B cell (primary cell): ENCODE measurements at regions not wholly inside any gene's neighbourhood (a gene's known extent, or its start where the extent isn't known, plus 50 kb on each side); places are given as distances from the start of the nearest gene placed in this dataset.

Source experiments
- ATAC-seq: fragments of 200-7000 bp; cut with Tn5 transposase; one replicate; pipeline ENCODE4 v1.10.0; 2021; ENCODE audit warnings: low read depth, mild to moderate bottlenecking, moderate number of reproducible peaks, moderate library complexity
- CTCF ChIA-PET: fragments of 350-600 bp; sonication (Branson Sonifier 250); formaldehyde crosslinking; loops from one replicate; lab custom pipeline; 2021; ENCODE audit warnings: antibody characterized with exemption, inconsistent platforms; lab: Charles Lee
- POLR2A ChIA-PET: fragments of 350-600 bp; sonication (Branson Sonifier 250); formaldehyde crosslinking; loops from one replicate; lab custom pipeline; 2021; ENCODE audit warnings: antibody characterized with exemption; lab: Charles Lee
- DNase-seq: peaks from one replicate; pipeline ENCODE4 v3.0.0; 2013
- H2AFZ ChIP-seq: 2 replicates; pipeline ENCODE4 v1.6.1; 2012; ENCODE audit warnings: mild to moderate bottlenecking, low read depth, low read length; ENCODE audit not compliant: insufficient read depth, poor library complexity, severe bottlenecking
- H3K27ac ChIP-seq, 2 donors: 1 replicate in 1 of 2; 2 replicates in 1 of 2; pipeline ENCODE4 v1.5.1; 2012 to 2013; ENCODE audit warnings: low read length in 2 of 2, mild to moderate bottlenecking in 2 of 2, moderate library complexity in 1 of 2
- H3K27me3 ChIP-seq, 4 experiments: fragments of 200-600 bp in 1 of 4; sonication (generic) in 1 of 4; replicated peaks in 1 of 4; 1 replicate in 2 of 4; 2 replicates in 2 of 4; pipeline versions ENCODE4 v1.6.1 to v1.7.0; 2013 to 2016; ENCODE audit warnings: low read length in 3 of 4, mild to moderate bottlenecking in 2 of 4, mixed read lengths in 1 of 4, moderate library complexity in 1 of 4; ENCODE audit not compliant: insufficient read depth in 4 of 4, control insufficient read depth in 3 of 4; ENCODE audit errors: control extremely low read depth in 1 of 4
- H3K36me3 ChIP-seq, 2 experiments: replicated peaks in 1 of 2; 1 replicate in 1 of 2; 2 replicates in 1 of 2; pipeline versions ENCODE4 v1.6.1 to v1.7.1; 2013; ENCODE audit warnings: low read length in 1 of 2; ENCODE audit not compliant: insufficient read depth in 2 of 2, control insufficient read depth in 1 of 2; ENCODE audit errors: control extremely low read depth in 1 of 2, extremely low read depth in 1 of 2
- H3K4me1 ChIP-seq, 2 donors: fragments of 200-600 bp in 1 of 2; sonication (generic) in 1 of 2; 1 replicate in 1 of 2; 2 replicates in 1 of 2; pipeline versions ENCODE4 v1.5.1 to v1.6.1; 2013 to 2017; ENCODE audit warnings: low read length in 2 of 2; ENCODE audit not compliant: control insufficient read depth in 2 of 2, insufficient read depth in 2 of 2
- H3K4me2 ChIP-seq: replicated peaks from 2 replicates; pipeline ENCODE3; 2012; ENCODE audit warnings: mild to moderate bottlenecking, low read depth, low read length; ENCODE audit not compliant: poor library complexity, severe bottlenecking
- H3K4me3 ChIP-seq, 5 experiments: fragments of 200-600 bp in 1 of 5; sonication (generic) in 1 of 5; 1 replicate in 3 of 5; 2 replicates in 2 of 5; pipeline versions ENCODE4 v1.5.1 to v1.7.0; 2011 to 2016; ENCODE audit warnings: low read length in 4 of 5, mild to moderate bottlenecking in 4 of 5, low read depth in 2 of 5, control low read depth in 1 of 5, moderate library complexity in 1 of 5; ENCODE audit not compliant: insufficient read depth in 1 of 5; ENCODE audit errors: control extremely low read depth in 1 of 5, extremely low read depth in 1 of 5
- H3K79me2 ChIP-seq: fragments of 200-600 bp; sonication (generic); one replicate; pipeline ENCODE4 v1.6.0; 2016; ENCODE audit warnings: low read length; ENCODE audit not compliant: control insufficient read depth, insufficient read depth
- H3K9ac ChIP-seq: fragments of 200-600 bp; sonication (generic); 2 replicates; pipeline ENCODE4 v1.6.1; 2017; ENCODE audit warnings: mild to moderate bottlenecking, low read length, moderate library complexity
- H3K9me3 ChIP-seq, 3 donors: one replicate each; pipeline versions ENCODE4 v1.6.1 to v1.7.1; 2013; ENCODE audit warnings: low read length in 2 of 3; ENCODE audit not compliant: control insufficient read depth in 2 of 3, insufficient read depth in 1 of 3; ENCODE audit errors: control extremely low read depth in 1 of 3
- H4K20me1 ChIP-seq: 2 replicates; pipeline ENCODE4 v1.6.0; 2012; ENCODE audit warnings: mild to moderate bottlenecking, low read length; ENCODE audit not compliant: insufficient read depth, control insufficient read depth, poor library complexity, severe bottlenecking
- H3K27ac Mint-ChIP-seq: one replicate; pipeline ENCODE4 v1.8.0; 2021; ENCODE audit warnings: mixed read lengths
- H3K27me3 Mint-ChIP-seq: one replicate; pipeline ENCODE4 v1.8.0; 2021; ENCODE audit warnings: mixed read lengths
- H3K4me1 Mint-ChIP-seq: one replicate; pipeline ENCODE4 v1.8.0; 2021; ENCODE audit warnings: mixed read lengths
- H3K4me3 Mint-ChIP-seq: one replicate; pipeline ENCODE4 v1.8.0; 2021; ENCODE audit warnings: mixed read lengths
- H3K9me3 Mint-ChIP-seq: one replicate; pipeline ENCODE4 v1.8.0; 2022; ENCODE audit warnings: mixed read lengths; ENCODE audit not compliant: insufficient read depth
- CTCF ChIP-seq: fragments of 200-600 bp; IDR thresholded peaks from one replicate; pipeline ENCODE4 v1.8.0; 2022; ENCODE audit warnings: antibody characterized with exemption, mild to moderate bottlenecking
- EZH2 ChIP-seq: IDR thresholded peaks from 2 replicates; pipeline ENCODE4 v1.6.1; 2012; ENCODE audit warnings: borderline replicate concordance, low read depth, mild to moderate bottlenecking, moderate library complexity, low read length; ENCODE audit not compliant: insufficient read depth, poor library complexity, severe bottlenecking
- WGBS: methylation state at CpG from one replicate; pipeline ENCODE4 v1.1.5; 2013; ENCODE audit warnings: missing lambda C conversion rate; ENCODE audit not compliant: insufficient coverage; 5-methylcytosine and 5-hydroxymethylcytosine counted together
- intact Hi-C: fragments of 100-400 bp; cut with micrococcal nuclease; formaldehyde crosslinking; loops from one replicate; pipeline ENCODE4 v1.10.0; 2022

GRCh38 chr18:78402440-78402839 lies 577.2 kb upstream of the SALL3 start:
- H4K20me1 ChIP-seq = no peaks in the 10 kb centered on the region
- TF ChIP-seq CTCF (no peak), EZH2 (no peak)
- H3K9ac ChIP-seq = no peak overlapping the region
- Mint-ChIP-seq H3K9me3 (peaks cover 4% of the 10 kb centered on the region), H3K27me3 (no peaks in the 10 kb centered on the region), H3K4me3 (no peak overlapping the region), H3K4me1 (no peaks in the 10 kb centered on the region), H3K27ac (no peak overlapping the region)
- H3K4me1 ChIP-seq = no peaks in the 10 kb centered on the region
- H2AFZ ChIP-seq = no peak overlapping the region
- ATAC-seq (no peak), DNase-seq (no peak)
- POLR2A ChIA-PET = no interaction called here
- intact Hi-C loops = no loop called here
- no peak overlapping the region for H3K4me2 ChIP-seq
- H3K4me3 ChIP-seq = no peak overlapping the region
- CTCF ChIA-PET = no interaction called here
- 98% methylated on average over 6 of the region's 7 CpGs for WGBS
- peaks cover 0 to 3% (median 0%) of the 10 kb centered on the region in 4 experiments for H3K27me3 ChIP-seq
- H3K27ac ChIP-seq = no peak overlapping the region
- no peaks in the 10 kb centered on the region for H3K79me2 ChIP-seq
- peaks cover 0 to 21% (median 0%) of the 10 kb centered on the region in 3 donors for H3K9me3 ChIP-seq
- no peaks in the 10 kb centered on the region for H3K36me3 ChIP-seq

GRCh38 chr18:78402966-78403365 lies 576.7 kb upstream of the SALL3 start:
- CTCF ChIA-PET = no interaction called here
- H2AFZ ChIP-seq = no peak overlapping the region
- intact Hi-C loops = no loop called here
- H3K27me3 Mint-ChIP-seq = no peaks in the 10 kb centered on the region
- no peaks in the 10 kb centered on the region for H3K4me1 ChIP-seq
- WGBS = 74% methylated on average over 6 of the region's 7 CpGs
- POLR2A ChIA-PET = no interaction called here
- H3K27me3 ChIP-seq = peaks cover 0 to 3% (median 0%) of the 10 kb centered on the region in 4 experiments
- peaks cover 0 to 18% (median 0%) of the 10 kb centered on the region in 3 donors for H3K9me3 ChIP-seq
- TF ChIP-seq CTCF = no peak
- TF ChIP-seq EZH2 = no peak
- no peak overlapping the region for H3K4me2 ChIP-seq
- H3K36me3 ChIP-seq = no peaks in the 10 kb centered on the region
- no peak for ATAC-seq
- H3K9ac ChIP-seq = no peak overlapping the region
- no peak for DNase-seq
- H3K27ac ChIP-seq = no peak overlapping the region
- H3K4me3 ChIP-seq = no peak overlapping the region
- H3K9me3 Mint-ChIP-seq = peaks cover 4% of the 10 kb centered on the region
- H3K27ac Mint-ChIP-seq = no peak overlapping the region
- H3K4me3 Mint-ChIP-seq = no peak overlapping the region
- no peaks in the 10 kb centered on the region for H3K79me2 ChIP-seq
- H3K4me1 Mint-ChIP-seq = no peaks in the 10 kb centered on the region
- H4K20me1 ChIP-seq = no peaks in the 10 kb centered on the region
